Vagina (tissue), 2 donors: ENCODE measurements at regions not wholly inside any gene's neighbourhood (a gene's known extent, or its start where the extent isn't known, plus 50 kb on each side); places are given as distances from the start of the nearest gene placed in this dataset.

Experiments used
- POLR2AphosphoS5 ChIP-seq, 2 donors: sonication (generic); formaldehyde crosslinking; IDR thresholded peaks; one replicate each; pipeline ENCODE4 v1.9.0; 2017; ENCODE audit warnings: antibody characterized with exemption in 2 of 2, mild to moderate bottlenecking in 2 of 2, low read depth in 1 of 2; ENCODE audit not compliant: insufficient read depth in 1 of 2
- TF ChIP-seq, protein P1 (sequence below), 3 experiments: fragments of 450-650 bp in 2 of 3; fragments of 200-600 bp in 1 of 3; sonication (generic) in 1 of 3; IDR thresholded peaks; one replicate each; pipeline ENCODE4 v1.5.1; 2017 to 2019; ENCODE audit warnings: antibody characterized with exemption in 3 of 3, mild to moderate bottlenecking in 2 of 3, moderate library complexity in 2 of 3

DNA sequence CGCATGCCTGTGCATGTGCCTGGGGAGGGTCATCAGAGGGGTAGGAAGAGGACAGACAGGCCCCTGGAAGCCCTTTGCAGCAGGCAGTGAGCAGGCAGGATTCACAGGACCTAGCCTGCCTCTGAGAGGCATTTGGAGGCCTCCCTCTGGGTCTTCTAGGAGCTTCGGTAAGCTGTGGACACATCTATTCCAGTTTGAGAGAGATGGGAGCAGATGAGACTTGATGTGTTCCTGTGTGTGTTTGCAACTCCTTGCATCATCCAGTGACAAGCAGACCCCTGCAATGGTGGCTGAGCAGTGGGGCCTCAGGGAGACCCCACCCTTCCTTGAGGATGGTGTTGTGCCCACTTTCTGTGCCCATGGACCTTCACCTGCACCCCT lies 64.0 kb downstream of the GADD45G start:
- TF ChIP-seq, protein P1, sequence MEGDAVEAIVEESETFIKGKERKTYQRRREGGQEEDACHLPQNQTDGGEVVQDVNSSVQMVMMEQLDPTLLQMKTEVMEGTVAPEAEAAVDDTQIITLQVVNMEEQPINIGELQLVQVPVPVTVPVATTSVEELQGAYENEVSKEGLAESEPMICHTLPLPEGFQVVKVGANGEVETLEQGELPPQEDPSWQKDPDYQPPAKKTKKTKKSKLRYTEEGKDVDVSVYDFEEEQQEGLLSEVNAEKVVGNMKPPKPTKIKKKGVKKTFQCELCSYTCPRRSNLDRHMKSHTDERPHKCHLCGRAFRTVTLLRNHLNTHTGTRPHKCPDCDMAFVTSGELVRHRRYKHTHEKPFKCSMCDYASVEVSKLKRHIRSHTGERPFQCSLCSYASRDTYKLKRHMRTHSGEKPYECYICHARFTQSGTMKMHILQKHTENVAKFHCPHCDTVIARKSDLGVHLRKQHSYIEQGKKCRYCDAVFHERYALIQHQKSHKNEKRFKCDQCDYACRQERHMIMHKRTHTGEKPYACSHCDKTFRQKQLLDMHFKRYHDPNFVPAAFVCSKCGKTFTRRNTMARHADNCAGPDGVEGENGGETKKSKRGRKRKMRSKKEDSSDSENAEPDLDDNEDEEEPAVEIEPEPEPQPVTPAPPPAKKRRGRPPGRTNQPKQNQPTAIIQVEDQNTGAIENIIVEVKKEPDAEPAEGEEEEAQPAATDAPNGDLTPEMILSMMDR (IDR thresholded peaks at IDR 0.05): no peak
- TF ChIP-seq POLR2AphosphoS5 (IDR thresholded peaks at IDR 0.05; ENCODE audit: insufficient read depth in 1 of 2, low read depth in 1 of 2): no peak
